AG09309 (cell line): ENCODE measurements at regions not wholly inside any gene's neighbourhood (a gene's known extent, or its start where the extent isn't known, plus 50 kb on each side); places are given as distances from the start of the nearest gene placed in this dataset.

ENCODE experiments used
- DNase-seq: peaks from one replicate; pipeline ENCODE4 v3.0.0-alpha.2; 2010; ENCODE audit warnings: low read depth
- H3K4me3 ChIP-seq: 2 replicates; pipeline ENCODE4 v1.5.1; 2011; ENCODE audit warnings: mild to moderate bottlenecking, low read depth, low read length, moderate library complexity; ENCODE audit not compliant: control insufficient read depth
- TF ChIP-seq, protein P1 (sequence below): IDR thresholded peaks from 2 replicates; pipeline ENCODE4 v1.5.1; 2011; ENCODE audit warnings: mild to moderate bottlenecking, low read depth, low read length, inconsistent platforms; ENCODE audit not compliant: insufficient read depth, control insufficient read depth; ENCODE audit errors: missing control alignments

DNA sequence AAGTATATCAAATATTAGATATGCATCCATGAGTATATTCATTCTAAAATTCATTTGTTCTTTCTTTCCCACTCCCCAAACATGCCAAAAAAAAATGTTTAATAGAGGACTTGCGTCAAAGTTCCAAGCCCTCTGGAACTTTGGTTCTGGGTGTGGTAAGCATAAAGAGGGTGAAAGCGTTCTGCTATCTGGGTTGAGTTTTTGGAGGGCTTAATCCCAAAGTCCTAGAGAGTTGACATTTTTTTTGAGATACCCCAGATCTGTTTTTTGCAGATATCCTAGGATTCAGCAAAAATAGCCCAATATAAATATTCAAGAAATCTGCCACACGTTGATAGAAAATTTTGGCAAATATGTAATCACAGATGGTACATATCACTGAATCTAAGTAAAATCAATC is 424.3 kb upstream of the CBLB start:
- TF ChIP-seq, protein P1, sequence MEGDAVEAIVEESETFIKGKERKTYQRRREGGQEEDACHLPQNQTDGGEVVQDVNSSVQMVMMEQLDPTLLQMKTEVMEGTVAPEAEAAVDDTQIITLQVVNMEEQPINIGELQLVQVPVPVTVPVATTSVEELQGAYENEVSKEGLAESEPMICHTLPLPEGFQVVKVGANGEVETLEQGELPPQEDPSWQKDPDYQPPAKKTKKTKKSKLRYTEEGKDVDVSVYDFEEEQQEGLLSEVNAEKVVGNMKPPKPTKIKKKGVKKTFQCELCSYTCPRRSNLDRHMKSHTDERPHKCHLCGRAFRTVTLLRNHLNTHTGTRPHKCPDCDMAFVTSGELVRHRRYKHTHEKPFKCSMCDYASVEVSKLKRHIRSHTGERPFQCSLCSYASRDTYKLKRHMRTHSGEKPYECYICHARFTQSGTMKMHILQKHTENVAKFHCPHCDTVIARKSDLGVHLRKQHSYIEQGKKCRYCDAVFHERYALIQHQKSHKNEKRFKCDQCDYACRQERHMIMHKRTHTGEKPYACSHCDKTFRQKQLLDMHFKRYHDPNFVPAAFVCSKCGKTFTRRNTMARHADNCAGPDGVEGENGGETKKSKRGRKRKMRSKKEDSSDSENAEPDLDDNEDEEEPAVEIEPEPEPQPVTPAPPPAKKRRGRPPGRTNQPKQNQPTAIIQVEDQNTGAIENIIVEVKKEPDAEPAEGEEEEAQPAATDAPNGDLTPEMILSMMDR, result no peak
- no peak overlapping the region for H3K4me3 ChIP-seq
- DNase-seq, result no peak

DNA sequence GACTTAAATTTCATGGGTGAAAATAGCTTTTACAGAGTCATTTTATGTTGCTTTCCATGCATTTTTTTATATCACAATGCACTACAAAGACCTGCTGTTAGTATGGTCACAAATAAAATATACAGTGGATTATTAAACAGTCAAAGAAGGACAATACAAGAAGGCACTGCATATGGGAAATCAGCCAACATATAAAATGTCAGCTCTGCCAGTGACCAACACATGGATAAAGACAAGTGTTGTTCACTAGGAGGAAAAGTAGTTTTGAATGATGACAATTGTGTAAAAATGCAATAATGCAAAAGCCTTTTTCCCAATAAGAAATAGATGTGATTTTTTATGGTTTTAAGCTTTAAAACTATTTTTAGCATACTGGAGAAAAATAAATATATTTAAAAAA is 425.3 kb upstream of the CBLB start:
- H3K4me3 ChIP-seq, result no peak overlapping the region
- TF ChIP-seq, protein P1, result no peak
- DNase-seq, result no peak

DNA sequence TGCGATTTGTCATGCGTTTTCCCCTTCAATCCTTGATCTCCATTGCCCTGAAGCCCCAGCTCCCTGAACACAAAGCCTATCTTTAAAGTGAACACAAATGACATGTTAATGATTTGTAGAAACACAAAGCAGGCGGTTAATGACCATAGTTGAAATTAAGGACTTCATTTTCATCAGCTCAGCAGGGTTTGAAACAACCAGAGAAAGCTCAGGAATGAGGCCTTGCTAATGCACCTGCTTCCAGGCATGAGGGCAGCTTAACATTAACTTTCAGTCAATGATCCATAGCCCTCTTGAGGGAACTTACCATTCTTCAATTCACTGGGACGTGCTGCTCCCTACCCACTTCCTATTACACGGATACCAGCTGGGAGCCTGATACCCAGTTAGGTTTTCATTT is 427.2 kb upstream of the CBLB start:
- TF ChIP-seq, protein P1, result no peak
- no peak for DNase-seq
- no peak overlapping the region for H3K4me3 ChIP-seq

DNA sequence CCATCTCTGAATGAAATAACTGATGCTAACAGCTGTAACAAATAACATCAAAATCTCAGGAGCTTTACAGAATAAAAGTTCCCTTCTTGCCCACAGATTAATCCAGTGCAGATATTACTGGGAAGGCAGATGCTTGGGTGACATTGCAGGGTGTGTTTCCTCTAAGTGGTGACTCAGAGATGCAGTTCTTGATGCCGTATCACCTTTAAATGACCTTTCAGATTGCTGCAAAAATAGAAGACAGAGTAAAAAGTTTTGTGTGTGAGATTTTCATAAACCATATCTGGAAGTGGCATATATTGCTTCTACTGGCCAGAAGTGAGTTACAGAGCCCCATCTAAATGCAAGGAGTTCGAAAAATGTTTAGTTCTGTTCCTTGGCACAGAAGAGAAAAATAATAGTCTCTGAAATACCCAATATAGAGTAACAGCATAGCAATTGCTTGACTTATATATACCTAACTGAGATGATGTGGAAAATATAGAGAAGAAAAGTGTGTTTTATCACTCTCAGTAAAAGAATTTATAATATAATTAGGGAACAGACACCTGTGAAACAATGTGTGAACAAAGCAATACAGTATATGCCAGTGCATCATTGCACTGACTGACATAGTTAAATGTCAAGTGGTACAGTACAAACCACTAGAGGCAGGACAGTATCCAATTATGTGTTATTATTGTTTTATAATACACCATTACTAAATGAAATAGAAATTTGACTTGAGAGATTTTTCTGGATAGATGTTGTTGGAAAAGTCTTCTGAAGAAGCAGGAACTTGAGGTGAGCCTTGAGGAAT is 430.7 kb upstream of the CBLB start:
- TF ChIP-seq, protein P1, result no peak
- H3K4me3 ChIP-seq, result no peak overlapping the region
- peak; percentile 7 for DNase-seq

DNA sequence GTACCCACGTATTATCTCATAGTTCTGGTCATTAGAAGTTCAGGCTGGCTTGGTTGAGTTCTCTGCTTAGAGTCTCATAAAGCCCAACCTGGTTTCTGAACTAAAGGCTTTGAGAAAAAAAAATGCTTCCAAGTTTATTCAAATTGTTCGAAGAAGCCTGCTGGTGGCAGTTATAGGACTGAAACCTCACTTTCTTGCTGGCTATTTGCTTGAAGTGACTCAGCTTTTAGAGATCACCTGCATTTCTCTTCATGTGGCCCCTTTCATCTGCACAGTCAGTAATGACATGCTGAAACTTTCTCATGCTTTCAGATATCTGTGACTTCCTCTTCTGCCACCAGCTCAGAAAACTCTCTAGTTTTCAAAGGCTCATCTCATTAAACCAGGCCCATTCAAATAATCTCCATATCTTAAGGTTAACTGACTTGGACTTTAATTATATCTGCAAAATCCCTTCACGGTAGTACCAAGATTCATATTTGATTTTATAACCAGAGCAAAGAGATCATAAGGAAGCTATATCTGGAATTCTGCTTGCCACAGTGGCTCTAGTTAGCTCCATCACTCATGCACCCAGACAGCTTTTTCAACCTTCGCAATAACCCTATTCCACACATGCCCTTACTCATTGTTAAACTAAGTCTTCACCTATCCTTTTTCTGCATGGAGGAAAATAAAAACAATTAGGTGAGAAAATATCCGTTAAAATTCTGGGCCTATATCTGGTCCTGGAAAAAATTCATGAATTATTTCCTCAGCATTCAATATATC is 433.8 kb upstream of the CBLB start:
- TF ChIP-seq, protein P1, result no peak
- H3K4me3 ChIP-seq, result no peak overlapping the region
- no peak for DNase-seq

DNA sequence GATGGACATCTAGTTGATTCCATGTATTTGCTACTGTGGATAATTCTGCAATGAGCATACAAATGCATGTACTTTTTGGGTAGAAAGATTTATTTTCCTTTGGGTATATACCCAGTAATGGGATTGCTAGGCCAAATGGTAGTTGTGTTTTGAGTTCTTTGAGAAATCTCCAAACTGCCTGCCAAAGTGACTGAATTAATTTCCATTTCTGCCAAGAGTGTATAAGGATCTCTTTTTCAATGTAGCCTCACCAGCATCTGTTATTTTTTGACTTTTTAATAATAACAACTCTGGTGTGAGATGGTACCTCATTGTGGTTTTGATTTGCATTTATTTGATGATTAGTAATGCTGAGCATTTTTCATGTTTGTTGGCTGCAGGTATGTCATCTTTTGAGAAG is 435.0 kb upstream of the CBLB start:
- no peak overlapping the region for H3K4me3 ChIP-seq
- TF ChIP-seq, protein P1, result no peak
- DNase-seq, result no peak

DNA sequence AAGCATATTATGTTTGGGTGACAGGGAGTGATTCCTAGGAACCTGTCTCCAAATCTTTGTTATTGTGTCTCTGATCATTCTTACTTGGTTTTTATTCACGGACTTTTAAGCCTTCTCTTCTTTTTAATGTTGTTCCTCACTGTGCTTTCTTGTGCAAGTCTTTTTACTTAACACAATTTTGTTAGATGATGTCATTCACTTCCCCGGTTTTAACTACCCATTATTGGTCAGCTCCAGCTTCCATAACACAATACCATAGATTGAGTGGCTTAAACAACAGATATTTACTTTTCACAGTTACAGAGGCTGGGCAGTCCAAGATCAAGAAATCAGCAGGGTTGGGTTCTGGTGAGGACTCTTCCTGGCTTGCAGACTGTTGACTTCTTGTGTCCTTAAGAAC is 436.3 kb upstream of the CBLB start:
- TF ChIP-seq, protein P1, result no peak
- no peak overlapping the region for H3K4me3 ChIP-seq
- no peak for DNase-seq
